K562 (cell line): ENCODE measurements at regions not wholly inside any gene's neighbourhood (a gene's known extent, or its start where the extent isn't known, plus 50 kb on each side); places are given as distances from the start of the nearest gene placed in this dataset.

Experiments
- CTCF ChIP-seq, 3 experiments: IDR thresholded peaks in 2 of 3; conservative IDR thresholded peaks in 1 of 3; 2 replicates each; pipeline ENCODE4 v1.5.1; 2011 to 2012; ENCODE audit warnings: low read length in 3 of 3, mild to moderate bottlenecking in 3 of 3, control low read depth in 2 of 3, improper control_type of control experiment in 1 of 3, inconsistent platforms in 1 of 3, low read depth in 1 of 3, mixed read lengths in 1 of 3, moderate library complexity in 1 of 3; ENCODE audit not compliant: insufficient read depth in 2 of 3
- DACH1 ChIP-seq: fragments of 450-650 bp; IDR thresholded peaks from 2 replicates; pipeline ENCODE4 v1.6.1; 2018; ENCODE audit not compliant: partially characterized antibody
- PHF8 ChIP-seq: fragments of 200-600 bp; sonication (generic); IDR thresholded peaks from 2 replicates; pipeline ENCODE4 v1.6.1; 2012; ENCODE audit warnings: mixed run types, mild to moderate bottlenecking, inconsistent platforms, low read length, moderate library complexity, borderline replicate concordance
- RBM39 ChIP-seq: fragments of 200-400 bp; formaldehyde crosslinking; optimal IDR thresholded peaks from 2 replicates; pipeline ENCODE3; 2018; ENCODE audit warnings: low read depth, low read length
- TAF1 ChIP-seq: IDR thresholded peaks from 2 replicates; pipeline ENCODE4 v1.6.1; 2011; ENCODE audit warnings: mild to moderate bottlenecking, low read length, moderate library complexity; ENCODE audit not compliant: insufficient read depth, control insufficient read depth, severe bottlenecking; ENCODE audit errors: extremely low read depth
- TCF7 ChIP-seq: sonication (generic); IDR thresholded peaks from 2 replicates; pipeline ENCODE4 v1.6.1; 2016; ENCODE audit warnings: antibody characterized with exemption, borderline replicate concordance
- TEAD4 ChIP-seq, 2 experiments: sonication (generic) in 1 of 2; formaldehyde crosslinking in 1 of 2; IDR thresholded peaks; 2 replicates each; pipeline versions ENCODE4 v1.6.1 to v1.8.0; 2012 to 2022; ENCODE audit warnings: borderline replicate concordance in 1 of 2, inconsistent platforms in 1 of 2, low read length in 1 of 2, mild to moderate bottlenecking in 1 of 2, missing genetic modification reagents in 1 of 2
- ZBTB33 ChIP-seq: sonication (generic); formaldehyde crosslinking; IDR thresholded peaks from 2 replicates; pipeline ENCODE4 v1.8.1; 2023; ENCODE audit warnings: mild to moderate bottlenecking, missing genetic modification reagents
- ZNF408 ChIP-seq: fragments of 250-450 bp; sonication (Bioruptor Pico); IDR thresholded peaks from 2 replicates; pipeline ENCODE4 v1.4.0; 2020; ENCODE audit warnings: low read depth, mild to moderate bottlenecking, moderate library complexity
- ZNF740 ChIP-seq, 3 experiments: fragments of 200-800 bp in 1 of 3; sonication (Bioruptor generic) in 1 of 3; sonication (generic) in 1 of 3; formaldehyde crosslinking in 1 of 3; IDR thresholded peaks; 2 replicates each; pipeline versions ENCODE4 v1.6.1 to v1.8.0; 2016 to 2022; ENCODE audit warnings: mild to moderate bottlenecking in 2 of 3, missing compliant biosample characterization in 2 of 3, missing genetic modification characterization in 2 of 3, missing genetic modification reagents in 1 of 3
- TF ChIP-seq, protein P1 (sequence below): fragments of 450-650 bp; conservative IDR thresholded peaks from 2 replicates; pipeline ENCODE4 v1.6.1; 2016; ENCODE audit warnings: missing genetic modification characterization, low read depth, mild to moderate bottlenecking, missing compliant biosample characterization, moderate library complexity
- TF ChIP-seq, protein P2 (sequence below): sonication (generic); formaldehyde crosslinking; IDR thresholded peaks from 2 replicates; pipeline ENCODE4 v1.5.0; 2020; ENCODE audit warnings: missing genetic modification reagents
- TF ChIP-seq, protein P3 (sequence below): sonication (generic); formaldehyde crosslinking; IDR thresholded peaks from 2 replicates; pipeline ENCODE4 v1.8.0; 2022; ENCODE audit warnings: mild to moderate bottlenecking, missing genetic modification reagents

GRCh38 chr12:29081101-29081500 is 68.0 kb upstream of the FAR2 start:
- TF ChIP-seq, protein P1, sequence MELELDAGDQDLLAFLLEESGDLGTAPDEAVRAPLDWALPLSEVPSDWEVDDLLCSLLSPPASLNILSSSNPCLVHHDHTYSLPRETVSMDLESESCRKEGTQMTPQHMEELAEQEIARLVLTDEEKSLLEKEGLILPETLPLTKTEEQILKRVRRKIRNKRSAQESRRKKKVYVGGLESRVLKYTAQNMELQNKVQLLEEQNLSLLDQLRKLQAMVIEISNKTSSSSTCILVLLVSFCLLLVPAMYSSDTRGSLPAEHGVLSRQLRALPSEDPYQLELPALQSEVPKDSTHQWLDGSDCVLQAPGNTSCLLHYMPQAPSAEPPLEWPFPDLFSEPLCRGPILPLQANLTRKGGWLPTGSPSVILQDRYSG (tag), result no peak
- no peak for TF ChIP-seq PHF8
- TF ChIP-seq, protein P2, sequence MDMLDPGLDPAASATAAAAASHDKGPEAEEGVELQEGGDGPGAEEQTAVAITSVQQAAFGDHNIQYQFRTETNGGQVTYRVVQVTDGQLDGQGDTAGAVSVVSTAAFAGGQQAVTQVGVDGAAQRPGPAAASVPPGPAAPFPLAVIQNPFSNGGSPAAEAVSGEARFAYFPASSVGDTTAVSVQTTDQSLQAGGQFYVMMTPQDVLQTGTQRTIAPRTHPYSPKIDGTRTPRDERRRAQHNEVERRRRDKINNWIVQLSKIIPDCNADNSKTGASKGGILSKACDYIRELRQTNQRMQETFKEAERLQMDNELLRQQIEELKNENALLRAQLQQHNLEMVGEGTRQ (CRISPR knock-in tag), result no peak
- no peak for TF ChIP-seq TEAD4 (IDR thresholded peaks at IDR 0.05; ENCODE audit: low read length)
- no peak for TF ChIP-seq TEAD4 (CRISPR knock-in tag; IDR thresholded peaks at IDR 0.05; ENCODE audit: borderline replicate concordance)
- TF ChIP-seq CTCF (IDR thresholded peaks at IDR 0.05 in 2 of 3, conservative IDR thresholded peaks at IDR 0.05 in 1 of 3; ENCODE audit: insufficient read depth in 2 of 3, low read depth in 1 of 3, low read length in 3 of 3), result no peak
- TF ChIP-seq DACH1, result no peak
- TF ChIP-seq TAF1, result no peak
- TF ChIP-seq TCF7, result no peak
- TF ChIP-seq, protein P3, sequence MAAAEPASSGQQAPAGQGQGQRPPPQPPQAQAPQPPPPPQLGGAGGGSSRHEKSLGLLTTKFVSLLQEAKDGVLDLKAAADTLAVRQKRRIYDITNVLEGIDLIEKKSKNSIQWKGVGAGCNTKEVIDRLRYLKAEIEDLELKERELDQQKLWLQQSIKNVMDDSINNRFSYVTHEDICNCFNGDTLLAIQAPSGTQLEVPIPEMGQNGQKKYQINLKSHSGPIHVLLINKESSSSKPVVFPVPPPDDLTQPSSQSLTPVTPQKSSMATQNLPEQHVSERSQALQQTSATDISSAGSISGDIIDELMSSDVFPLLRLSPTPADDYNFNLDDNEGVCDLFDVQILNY, result no peak
- TF ChIP-seq RBM39, result no peak
- TF ChIP-seq ZNF408 (CRISPR knock-in tag), result no peak
- TF ChIP-seq ZNF740 (CRISPR knock-in tag; IDR thresholded peaks at IDR 0.05), result no peak
- TF ChIP-seq ZNF740 (tag; IDR thresholded peaks at IDR 0.05), result no peak
- TF ChIP-seq ZBTB33 (CRISPR knock-in tag), result no peak
